Iris pigment epithelial cell (primary cell): ENCODE measurements at regions not wholly inside any gene's neighbourhood (a gene's known extent, or its start where the extent isn't known, plus 50 kb on each side); places are given as distances from the start of the nearest gene placed in this dataset.
"Not testable (repeated sequence)": the region's sequence is repeated elsewhere in the genome, so short reads cannot be mapped to it uniquely, and the experiment has no call there.

Experiments used
- DNase-seq: peaks from one replicate; pipeline ENCODE4 v3.0.0-alpha.2; 2011; ENCODE audit warnings: low read depth

GRCh38 chr22:46040471-46041465 lies 63.8 kb upstream of the WNT7B start:
- no peak for DNase-seq

DNA sequence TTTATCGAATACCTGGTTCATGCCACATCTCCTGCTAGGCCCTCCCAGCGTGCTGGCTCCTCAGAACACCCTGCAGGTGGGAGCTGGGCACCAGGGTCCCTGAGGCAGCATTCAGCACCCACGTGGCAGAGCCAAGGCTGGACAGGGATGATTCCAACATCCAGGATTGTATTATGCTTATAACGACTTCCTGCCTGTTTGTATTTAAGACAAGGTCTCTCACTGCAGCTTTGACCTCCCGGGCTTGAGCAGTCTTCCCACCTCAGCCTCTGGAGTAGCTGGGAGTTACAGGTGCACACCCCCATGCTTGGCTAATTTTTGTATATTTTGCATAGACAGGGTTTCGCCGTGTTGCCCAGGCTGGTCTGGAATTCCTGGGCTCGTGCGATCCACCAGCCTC lies 64.7 kb upstream of the WNT7B start:
- DNase-seq: no peak

DNA sequence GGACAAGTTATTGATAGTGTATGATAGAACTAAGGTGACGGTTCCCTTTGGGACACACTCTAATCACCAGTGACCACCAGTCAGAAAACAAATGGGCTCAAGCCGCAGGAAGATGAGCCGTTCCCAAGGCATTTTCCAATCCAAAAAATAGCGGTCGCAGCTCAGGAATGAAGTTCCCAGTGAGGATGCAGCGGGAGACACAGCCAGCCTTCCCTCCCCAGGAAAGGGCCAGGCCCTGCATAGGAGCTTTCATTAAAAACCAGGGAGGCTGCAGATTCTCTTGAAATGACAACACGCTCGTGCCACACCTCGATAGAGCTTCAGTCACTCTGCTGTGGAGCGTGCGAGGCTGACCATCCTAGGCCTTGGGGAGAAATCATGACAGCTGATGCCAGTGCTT lies 65.8 kb upstream of the WNT7B start:
- DNase-seq: no peak

GRCh38 chr22:46043339-46043738 lies 66.4 kb upstream of the WNT7B start:
- no peak for DNase-seq

DNA sequence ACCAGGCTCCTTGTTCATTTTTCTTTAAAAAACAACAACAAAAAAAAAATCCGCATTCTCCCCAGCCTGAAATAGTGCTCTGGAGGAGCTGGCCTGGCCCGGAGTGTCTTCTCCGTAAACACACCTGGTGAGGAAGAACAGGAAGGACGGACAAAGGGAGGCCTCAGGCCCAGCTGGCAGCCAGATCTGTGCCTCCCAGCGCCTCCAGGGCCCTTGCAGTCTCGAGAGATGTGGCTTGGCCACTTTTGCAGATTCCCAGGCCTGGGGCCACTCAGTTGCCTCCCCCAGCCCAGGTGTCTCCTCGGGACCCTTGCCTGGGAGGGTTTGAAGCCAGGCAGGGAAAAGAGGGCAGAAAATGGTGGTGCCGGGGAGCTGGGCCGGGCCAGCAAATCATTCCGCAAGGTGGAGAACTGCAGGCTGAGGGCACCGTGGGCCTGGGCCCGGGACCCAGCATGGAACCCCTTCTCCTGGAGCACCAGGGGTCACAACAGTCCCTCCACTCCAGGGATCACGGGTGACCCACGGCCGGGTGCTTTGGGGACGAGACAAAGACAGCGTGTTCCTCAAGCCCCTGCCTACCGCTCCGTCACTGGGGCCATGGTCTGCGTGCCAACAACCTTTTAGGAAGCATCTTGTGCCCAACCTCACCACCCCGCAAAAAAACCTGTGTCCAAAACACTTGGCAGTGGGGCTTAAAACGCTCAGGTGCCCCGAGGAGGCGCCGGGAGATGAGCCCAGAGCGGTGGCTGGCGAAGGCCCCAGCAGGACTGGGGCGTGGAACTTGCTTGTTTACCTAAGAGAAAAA lies 67.1 kb upstream of the WNT7B start:
- DNase-seq: no peak

GRCh38 chr22:46044621-46045458 lies 67.9 kb upstream of the WNT7B start:
- DNase-seq: no peak

DNA sequence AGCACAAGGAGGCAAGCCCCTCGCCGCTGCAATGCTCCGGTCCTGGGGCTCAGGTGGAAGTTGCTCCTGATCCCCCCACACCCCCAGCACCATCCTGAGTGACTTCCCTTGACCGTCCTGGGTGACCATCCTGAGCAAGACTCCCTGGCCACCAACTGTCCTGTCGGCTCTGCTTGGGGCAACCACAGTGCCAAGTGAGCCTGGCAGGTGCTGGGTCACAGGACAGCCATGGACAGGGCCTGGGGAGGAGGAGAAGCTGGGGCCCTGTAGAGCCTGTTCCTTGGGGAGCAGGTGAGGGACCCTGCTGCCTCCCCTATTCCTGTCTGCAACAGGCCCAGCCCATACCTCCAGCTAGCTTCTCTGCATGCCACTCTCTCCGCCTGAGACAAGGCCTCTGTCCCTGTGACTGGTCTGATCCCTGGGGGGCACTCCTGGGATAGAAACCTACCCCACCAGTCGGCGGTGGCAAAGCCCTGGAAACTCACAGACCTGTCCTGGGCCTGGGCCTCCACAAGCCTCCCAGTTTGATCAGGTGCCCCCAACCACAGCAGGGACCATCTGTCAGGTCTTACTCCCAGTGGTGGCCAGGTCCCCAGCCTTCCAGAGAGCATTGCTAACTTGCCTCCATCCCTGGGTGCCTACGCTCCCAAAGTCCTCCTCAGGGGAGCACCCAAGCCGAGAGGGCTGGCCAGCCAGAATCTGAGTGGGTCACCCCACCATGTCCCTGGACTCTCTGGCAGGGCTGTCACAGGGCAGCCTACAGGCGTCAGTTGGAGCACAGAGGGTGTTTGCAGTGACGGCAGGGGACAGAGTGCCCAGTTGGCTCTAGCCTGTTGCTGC lies 68.7 kb upstream of the WNT7B start:
- DNase-seq: no peak

- DNase-seq: no peak
These were observed 69.3 kb upstream of the WNT7B start for GRCh38 chr22:46046299-46046685.

DNA sequence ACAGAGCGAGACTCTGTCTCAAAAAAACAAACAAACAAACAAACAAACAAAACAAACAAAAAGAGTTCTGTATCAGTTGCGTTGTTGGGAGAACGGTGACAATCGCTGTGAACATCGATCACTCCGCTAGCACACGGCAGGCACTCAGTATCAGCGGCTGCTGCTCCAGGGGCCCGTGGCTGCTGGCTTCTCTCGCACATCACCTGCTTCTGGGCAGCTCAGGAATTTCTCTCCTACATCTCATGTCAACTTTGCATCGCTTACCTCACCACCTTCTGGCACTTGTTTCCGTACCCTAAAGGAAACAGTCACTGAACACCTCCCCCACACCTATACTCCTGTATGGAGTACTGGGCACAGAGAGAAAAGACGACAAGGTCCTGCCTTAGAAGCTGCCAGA lies 70.3 kb upstream of the WNT7B start:
- DNase-seq: no peak

- DNase-seq: no peak
These were observed 71.1 kb upstream of the WNT7B start for GRCh38 chr22:46047841-46048595.

GRCh38 chr22:46048661-46049060 lies 71.7 kb upstream of the WNT7B start:
- not testable (repeated sequence) for DNase-seq

GRCh38 chr22:46049726-46050450 lies 72.9 kb upstream of the WNT7B start:
- no peak for DNase-seq

DNA sequence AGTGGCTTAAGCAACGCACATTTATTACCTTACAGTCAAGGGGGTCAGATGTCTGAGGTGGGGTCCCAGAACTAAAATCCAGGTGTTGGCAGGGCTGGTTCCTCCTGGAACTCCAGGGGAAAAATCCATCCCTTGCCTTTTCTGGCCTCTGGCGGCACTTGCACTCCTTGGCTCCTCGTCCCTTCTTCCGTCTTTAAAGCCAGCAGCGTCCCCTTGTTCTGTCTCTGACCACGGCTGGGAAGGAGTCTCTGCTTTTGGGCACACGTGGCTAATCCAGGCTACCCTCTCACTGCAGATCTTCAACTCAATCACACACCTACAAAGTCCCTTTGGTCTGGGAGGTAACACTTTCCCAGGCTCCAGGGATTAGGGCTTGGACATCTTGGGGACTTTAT lies 73.5 kb upstream of the WNT7B start:
- no peak for DNase-seq

DNA sequence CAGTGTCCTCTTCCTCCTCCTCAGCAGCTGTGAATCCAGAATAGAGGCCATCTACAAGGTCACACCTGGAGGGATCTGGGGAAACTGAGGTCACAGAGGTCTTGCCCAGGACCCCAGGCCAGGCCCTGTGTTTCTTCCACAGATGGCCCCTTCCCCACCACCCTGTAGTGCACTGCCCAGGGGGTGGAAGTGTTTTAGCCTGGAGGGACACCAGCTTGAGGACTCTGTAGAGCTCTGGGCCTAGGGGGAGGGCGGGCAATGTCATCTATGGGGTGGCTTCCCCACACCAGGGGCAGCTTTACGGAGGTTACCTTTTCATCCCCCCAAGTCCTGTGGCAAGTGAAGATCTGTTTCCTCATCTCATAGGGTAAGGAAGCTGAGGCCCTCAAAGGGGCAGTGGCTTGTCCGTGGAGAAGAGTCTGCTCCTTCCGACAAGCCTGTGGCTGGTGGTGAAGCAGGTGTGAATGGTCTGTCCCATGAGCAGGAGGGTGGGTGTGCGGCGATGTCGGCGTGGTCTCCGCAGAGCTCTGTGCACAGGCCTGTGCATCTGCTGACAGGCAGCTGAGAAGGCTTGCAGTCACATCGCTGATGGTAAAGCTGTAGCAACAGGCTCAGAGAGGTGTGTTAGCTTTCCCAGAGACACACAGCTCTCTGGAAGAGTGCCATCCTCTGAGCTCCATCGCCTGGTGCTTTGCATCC lies 74.1 kb upstream of the WNT7B start:
- DNase-seq: no peak

DNA sequence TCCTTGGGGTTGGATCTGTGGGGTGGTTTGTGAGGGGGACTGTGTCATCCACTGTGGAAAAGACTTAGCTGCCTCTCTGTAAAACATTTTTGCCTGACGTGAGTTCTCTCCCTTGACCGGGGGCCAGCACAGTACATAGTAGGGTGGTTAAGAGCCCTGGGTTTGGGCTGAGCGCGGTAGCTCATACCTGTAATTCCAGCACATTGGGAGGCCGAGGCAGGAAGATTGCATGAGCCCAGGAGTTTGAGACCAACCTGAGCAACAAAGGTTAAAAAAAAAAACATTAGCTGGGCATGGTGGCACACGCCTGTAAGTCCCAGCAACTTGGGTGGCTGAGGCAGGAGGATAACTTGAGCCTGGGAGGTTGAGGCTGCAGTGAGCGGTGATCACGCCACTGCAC lies 74.7 kb upstream of the WNT7B start:
- no peak for DNase-seq

- DNase-seq: no peak
These were observed 75.4 kb upstream of the WNT7B start for GRCh38 chr22:46052331-46052771.

GRCh38 chr22:46052801-46053562 lies 76.0 kb upstream of the WNT7B start:
- peak; percentile 46 for DNase-seq

DNA sequence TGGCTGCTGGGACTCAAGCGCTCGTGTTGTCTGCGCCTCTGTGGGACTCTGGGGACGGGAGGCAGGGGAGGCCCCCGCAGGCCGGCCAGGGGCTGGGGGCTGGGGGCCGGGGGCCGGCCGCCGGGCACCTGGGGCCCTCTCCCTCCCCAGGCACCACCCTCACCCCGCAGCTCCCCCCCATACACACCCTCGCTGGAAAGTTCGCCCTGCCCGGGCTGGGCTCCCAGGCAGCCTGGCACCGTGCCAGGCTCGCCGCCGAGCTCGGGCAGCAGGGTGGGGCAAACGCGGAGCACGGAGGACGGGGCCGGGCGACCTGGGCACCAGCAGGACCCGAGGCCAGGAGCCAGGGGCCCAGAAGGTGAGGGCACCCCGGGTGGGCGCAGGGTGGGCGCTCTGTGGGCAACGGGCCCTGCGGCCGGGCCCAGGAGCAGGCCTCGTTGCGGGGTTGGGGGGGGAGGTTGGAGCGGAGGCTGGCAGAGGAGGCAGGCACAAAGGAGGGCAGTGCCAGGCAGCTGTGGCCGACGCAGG lies 76.7 kb upstream of the WNT7B start:
- peak; percentile 61 for DNase-seq
